ACHN (cell line): ENCODE measurements at regions not wholly inside any gene's neighbourhood (a gene's known extent, or its start where the extent isn't known, plus 50 kb on each side); places are given as distances from the start of the nearest gene placed in this dataset.
"Not testable (repeated sequence)": the region's sequence is repeated elsewhere in the genome, so short reads cannot be mapped to it uniquely, and the experiment has no call there.

Experiments
- DNase-seq: peaks from one replicate; pipeline ENCODE4 v3.0.0-alpha.2; 2015
- in situ Hi-C: cut with HindIII; loops from 2 replicates; pipeline ENCODE4 v1.10.0; 2017; ENCODE audit warnings: low sequenced_read_pairs, low pct_ligation_motif_present, low pct_unique_long_range_greater_than_20kb

GRCh38 chr11:89608234-89608966 lies 101.7 kb upstream of the TRIM77 start:
- no peak for DNase-seq
- in situ Hi-C loops: no loop called here

DNA sequence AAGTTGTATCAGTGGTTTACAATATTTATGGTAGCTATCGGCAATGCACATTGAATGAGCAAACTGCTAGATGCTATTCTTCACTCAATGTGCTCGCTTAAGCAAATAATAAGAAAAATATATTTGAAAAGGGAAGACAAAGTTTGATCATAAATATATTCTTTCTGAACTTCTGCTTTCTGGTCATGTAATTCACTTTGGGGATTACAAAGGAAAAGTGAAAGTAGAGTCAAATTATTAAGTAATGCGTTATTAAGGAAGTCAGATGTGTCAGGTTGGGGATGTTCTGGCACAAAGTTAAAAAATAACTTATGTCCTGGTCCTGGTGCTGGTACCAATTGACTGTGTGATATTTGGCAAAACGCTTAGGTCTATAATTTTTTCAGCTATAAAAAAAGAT lies 98.0 kb upstream of the TRIM77 start:
- in situ Hi-C loops: no loop called here
- no peak for DNase-seq

GRCh38 chr11:89613911-89614310 lies 96.2 kb upstream of the TRIM77 start:
- in situ Hi-C loops: no loop called here

GRCh38 chr11:89614428-89614827 lies 95.7 kb upstream of the TRIM77 start:
- DNase-seq: peak; percentile 8
- in situ Hi-C loops: not testable (repeated sequence)

More at GRCh38 chr11:89613911-89614310, 96.2 kb upstream of the TRIM77 start:
- DNase-seq: no peak

GRCh38 chr11:89615642-89616041 lies 94.5 kb upstream of the TRIM77 start:
- in situ Hi-C loops, DNase-seq: not testable (repeated sequence)

- in situ Hi-C loops, DNase-seq: not testable (repeated sequence)
Observed at GRCh38 chr11:89616161-89616560, 93.9 kb upstream of the TRIM77 start.

GRCh38 chr11:89616999-89617602 lies 93.0 kb upstream of the TRIM77 start:
- DNase-seq, in situ Hi-C loops: not testable (repeated sequence)

DNA sequence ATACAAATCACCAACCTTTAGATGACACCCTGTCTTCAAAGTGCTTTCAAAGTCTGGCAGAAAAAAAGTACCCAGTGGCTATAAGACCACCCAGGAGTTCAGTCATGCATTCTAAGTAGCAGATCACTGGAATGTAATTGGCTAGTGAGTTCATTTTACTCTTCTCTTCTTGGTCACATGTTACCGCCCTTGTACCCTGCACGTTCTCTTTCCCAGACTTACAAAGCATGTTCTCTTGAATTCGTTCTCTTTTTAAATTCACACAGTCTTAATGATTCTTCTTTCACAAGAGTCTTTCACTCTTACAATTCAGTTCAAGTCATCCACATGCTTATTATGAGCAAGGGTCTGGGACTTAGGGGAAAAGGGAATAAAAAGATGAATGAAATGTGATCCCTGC lies 89.4 kb upstream of the TRIM77 start:
- DNase-seq, in situ Hi-C loops: not testable (repeated sequence)

DNA sequence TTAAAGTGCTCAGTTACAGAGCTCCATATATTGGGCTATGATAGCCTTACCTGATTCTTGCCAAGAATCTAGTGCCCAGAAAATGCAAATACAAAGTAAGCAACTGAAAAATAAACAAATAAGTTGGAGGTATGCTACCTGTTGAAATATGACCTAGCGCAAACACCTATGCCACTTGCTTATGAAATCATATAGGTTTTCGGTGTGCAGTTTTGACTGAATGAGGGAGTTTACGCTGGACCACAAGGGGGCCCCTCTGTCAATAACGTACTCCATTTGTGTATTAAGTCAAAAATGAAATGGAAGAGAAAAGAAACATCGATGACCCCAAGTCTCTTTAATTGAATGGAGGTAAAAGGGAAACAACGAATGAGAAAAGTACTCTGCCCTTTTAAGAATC lies 84.9 kb upstream of the TRIM77 start:
- DNase-seq: no peak
- in situ Hi-C loops: no loop called here

GRCh38 chr11:89626366-89626765 lies 83.7 kb upstream of the TRIM77 start:
- in situ Hi-C loops: no loop called here
- no peak for DNase-seq

DNA sequence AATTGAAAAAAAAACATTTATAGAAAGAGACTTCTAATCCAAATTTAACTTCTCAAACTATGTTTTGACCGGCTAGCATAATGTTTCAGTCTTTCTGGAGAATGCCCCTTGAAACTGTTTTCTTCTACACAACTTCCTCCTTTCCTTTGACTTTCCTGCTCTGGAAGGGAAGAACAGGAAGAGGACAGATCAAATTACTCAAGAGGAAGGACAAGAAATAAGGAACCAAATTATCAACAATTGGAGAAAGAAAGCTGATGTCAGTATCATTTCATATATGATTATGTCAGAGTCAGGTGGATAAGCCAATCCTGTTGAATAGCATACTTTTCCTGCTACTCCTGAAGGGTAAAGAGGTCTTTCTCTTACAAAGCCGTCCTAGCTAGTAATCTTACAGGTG lies 83.2 kb upstream of the TRIM77 start:
- in situ Hi-C loops, DNase-seq: not testable (repeated sequence)

DNA sequence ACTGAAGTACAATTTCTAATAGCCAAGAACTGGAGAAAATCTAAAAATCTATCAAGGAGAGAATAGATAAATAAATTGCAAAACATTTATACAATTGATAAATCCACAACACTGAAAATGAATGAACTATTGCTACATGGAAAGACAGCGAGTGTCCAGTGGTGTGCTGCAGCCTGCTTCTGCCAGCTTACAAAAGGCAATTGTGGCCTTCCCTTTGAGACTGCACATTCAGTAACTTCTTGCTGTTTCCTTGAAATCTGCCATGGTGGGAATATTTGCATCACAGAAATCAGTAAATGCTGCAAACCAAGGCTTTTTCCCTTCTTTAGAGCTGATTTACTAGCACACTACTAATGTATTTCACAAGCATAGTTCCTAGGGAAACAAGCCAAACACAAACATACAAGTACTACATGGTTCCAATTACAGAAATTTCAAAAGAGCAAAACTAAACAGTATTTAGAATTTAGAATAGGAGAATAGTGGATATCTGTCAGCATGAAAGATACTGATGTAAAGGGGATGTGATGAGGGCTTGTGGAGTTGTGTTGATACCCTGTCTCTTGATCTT lies 76.9 kb upstream of the TRIM77 start:
- in situ Hi-C loops: no loop called here
- no peak for DNase-seq

- DNase-seq, in situ Hi-C loops: not testable (repeated sequence)
Observed at GRCh38 chr11:89640777-89641176, 69.3 kb upstream of the TRIM77 start.

DNA sequence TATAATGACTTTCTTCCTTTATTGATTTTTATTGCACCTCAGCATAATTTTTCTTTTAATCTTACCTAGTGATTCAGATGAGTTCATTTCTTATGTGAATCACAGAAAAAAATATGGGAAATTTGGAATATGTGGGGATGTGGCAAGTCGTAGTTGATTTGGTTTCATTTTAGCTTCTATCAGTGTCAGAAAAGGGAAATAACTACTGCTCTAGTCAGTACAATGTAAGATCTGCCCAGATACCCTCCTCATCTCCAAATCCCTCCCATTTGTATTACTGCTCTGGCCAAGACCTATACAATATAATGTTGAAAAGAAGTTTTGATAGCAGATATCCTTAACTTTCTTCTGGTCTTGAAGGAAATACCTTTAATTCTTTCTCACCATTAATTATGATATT lies 61.9 kb upstream of the TRIM77 start:
- in situ Hi-C loops, DNase-seq: not testable (repeated sequence)

DNA sequence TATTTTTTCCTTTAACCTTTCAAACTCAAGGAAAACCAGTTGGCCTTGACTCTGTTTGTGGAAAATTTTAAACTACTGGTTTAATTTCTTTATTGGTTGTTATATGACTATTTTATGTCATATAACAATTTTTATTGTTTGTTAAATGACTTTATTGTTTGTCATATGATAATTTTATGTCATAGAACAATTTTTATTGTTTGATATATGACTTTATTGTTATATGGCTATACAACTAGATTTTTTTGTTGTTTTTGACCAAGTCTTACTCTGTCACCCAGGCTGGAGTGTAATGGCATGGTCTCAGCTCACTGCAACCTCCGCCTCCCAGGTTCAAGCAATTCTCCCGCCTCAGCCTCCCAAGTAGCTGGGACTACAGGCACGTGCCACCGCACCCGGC lies 61.1 kb upstream of the TRIM77 start:
- DNase-seq, in situ Hi-C loops: not testable (repeated sequence)

DNA sequence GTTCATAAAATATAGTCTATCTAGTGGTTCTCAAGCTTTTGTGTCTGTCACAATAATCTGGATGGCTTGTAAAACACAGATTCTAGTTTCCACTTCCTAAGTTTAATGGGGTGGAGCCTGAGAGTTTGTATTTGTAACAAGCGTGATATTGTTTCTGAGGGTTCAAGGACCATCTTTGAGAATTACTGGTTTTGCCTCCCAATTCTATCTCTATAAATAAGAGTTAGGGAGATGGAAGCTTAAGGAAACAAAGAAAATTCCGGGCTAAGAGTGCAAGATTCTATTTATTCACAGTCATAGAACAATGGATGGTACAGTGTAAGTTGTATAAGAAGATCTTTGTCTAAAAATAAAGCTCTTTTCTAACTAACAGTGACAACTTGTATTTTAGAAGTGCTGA lies 55.4 kb upstream of the TRIM77 start:
- in situ Hi-C loops, DNase-seq: not testable (repeated sequence)

DNA sequence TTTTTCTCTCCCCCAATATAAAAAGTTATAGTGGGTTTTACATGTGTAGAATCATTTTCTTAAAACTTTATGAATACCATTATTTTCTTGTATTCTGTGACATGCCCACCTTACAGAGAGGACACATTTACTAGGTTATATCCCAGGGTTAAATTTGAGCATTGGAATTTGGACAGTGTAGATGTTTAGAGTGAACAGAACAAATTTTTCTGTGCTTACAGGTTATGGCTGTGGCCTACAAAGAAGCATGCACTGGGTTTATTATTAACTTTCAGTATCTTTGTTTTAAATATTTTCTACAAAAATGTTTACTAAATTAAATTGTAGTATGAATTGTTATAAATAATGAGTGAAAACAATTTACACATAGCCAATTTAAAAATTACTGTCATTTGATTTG lies 51.3 kb upstream of the TRIM77 start:
- DNase-seq, in situ Hi-C loops: not testable (repeated sequence)

- DNase-seq, in situ Hi-C loops: not testable (repeated sequence)
Observed at GRCh38 chr11:89659414-89659813, 50.7 kb upstream of the TRIM77 start.

- DNase-seq: no peak
- in situ Hi-C loops: no loop called here
Observed at GRCh38 chr11:89660234-89660633, 49.9 kb upstream of the TRIM77 start.
